Naive thymus-derived CD8-positive, alpha-beta T cell (primary cell): ENCODE measurements at regions not wholly inside any gene's neighbourhood (a gene's known extent, or its start where the extent isn't known, plus 50 kb on each side); places are given as distances from the start of the nearest gene placed in this dataset.
"Not testable (repeated sequence)": the region's sequence is repeated elsewhere in the genome, so short reads cannot be mapped to it uniquely, and the experiment has no call there.

Source experiments
- ATAC-seq, 2 donors: fragments of 150-1000 bp; cut with Tn5 transposase in 1 of 2; sonication (Bioruptor Pico), chemical (Tn5 transposase) in 1 of 2; 1 replicate in 1 of 2; 2 replicates in 1 of 2; pipeline ENCODE4 v1.10.0; 2021; ENCODE audit warnings: mild to moderate bottlenecking in 2 of 2, moderate library complexity in 2 of 2
- POLR2A ChIA-PET: fragments of 350-600 bp; sonication (Branson Sonifier 250); formaldehyde crosslinking; loops from one replicate; lab custom pipeline; 2021; ENCODE audit warnings: antibody characterized with exemption; lab: Charles Lee
- DNase-seq, 10 donors: peaks; one replicate each; pipeline versions ENCODE4 v3.0.0 to v3.0.0-alpha.2; 2020 to 2022
- H3K27ac Mint-ChIP-seq, 10 donors: one replicate each; pipeline ENCODE4 v1.8.0; 2020 to 2022; ENCODE audit warnings: mild to moderate bottlenecking in 10 of 10, mixed read lengths in 10 of 10, moderate library complexity in 4 of 10, inconsistent platforms in 1 of 10
- H3K27me3 Mint-ChIP-seq, 5 donors: one replicate each; pipeline ENCODE4 v1.8.0; 2021 to 2022; ENCODE audit warnings: mixed read lengths in 5 of 5
- H3K36me3 Mint-ChIP-seq, 3 donors: one replicate each; pipeline ENCODE4 v1.8.0; 2020 to 2022; ENCODE audit warnings: mixed read lengths in 3 of 3, mild to moderate bottlenecking in 2 of 3, inconsistent platforms in 1 of 3
- H3K4me1 Mint-ChIP-seq, 4 donors: one replicate each; pipeline ENCODE4 v1.8.0; 2021 to 2022; ENCODE audit warnings: mixed read lengths in 4 of 4
- H3K4me3 Mint-ChIP-seq, 10 donors: one replicate each; pipeline ENCODE4 v1.8.0; 2020 to 2022; ENCODE audit warnings: mild to moderate bottlenecking in 10 of 10, mixed read lengths in 10 of 10, moderate library complexity in 6 of 10, inconsistent platforms in 1 of 10
- H3K9me3 Mint-ChIP-seq, 9 donors: one replicate each; pipeline ENCODE4 v1.8.0; 2020 to 2022; ENCODE audit warnings: mixed read lengths in 9 of 9, mild to moderate bottlenecking in 3 of 9, inconsistent platforms in 1 of 9, moderate library complexity in 1 of 9

DNA sequence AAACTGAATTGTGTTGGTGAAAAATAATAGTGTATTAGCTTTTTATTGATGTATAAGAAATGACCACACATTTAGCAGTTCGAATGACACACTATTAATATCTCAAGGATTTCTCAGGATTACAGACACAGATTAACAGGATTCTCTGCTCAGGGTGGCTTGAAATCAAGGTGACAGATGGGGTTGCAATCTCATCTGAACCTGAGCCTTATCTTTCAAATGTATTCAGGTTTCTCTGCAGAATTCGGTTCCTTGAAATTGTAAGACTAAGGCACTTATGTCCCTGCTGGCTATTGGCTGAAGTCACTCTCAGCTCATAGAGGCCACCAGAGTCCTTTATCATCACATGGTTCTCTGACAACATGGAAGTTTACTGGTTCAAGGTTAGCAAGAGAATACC lies 1780.1 kb downstream of the ARAP2 start:
- no peaks in the 10 kb centered on the region for H3K27me3 Mint-ChIP-seq
- POLR2A ChIA-PET = no interaction called here
- no peak for ATAC-seq
- no peaks in the 10 kb centered on the region for H3K4me1 Mint-ChIP-seq
- peaks cover 0 to 15% (median 4%) of the 10 kb centered on the region in 9 donors for H3K9me3 Mint-ChIP-seq
- no peaks in the 10 kb centered on the region for H3K36me3 Mint-ChIP-seq
- no peak overlapping the region for H3K27ac Mint-ChIP-seq
- DNase-seq = no peak
- H3K4me3 Mint-ChIP-seq = no peak overlapping the region

DNA sequence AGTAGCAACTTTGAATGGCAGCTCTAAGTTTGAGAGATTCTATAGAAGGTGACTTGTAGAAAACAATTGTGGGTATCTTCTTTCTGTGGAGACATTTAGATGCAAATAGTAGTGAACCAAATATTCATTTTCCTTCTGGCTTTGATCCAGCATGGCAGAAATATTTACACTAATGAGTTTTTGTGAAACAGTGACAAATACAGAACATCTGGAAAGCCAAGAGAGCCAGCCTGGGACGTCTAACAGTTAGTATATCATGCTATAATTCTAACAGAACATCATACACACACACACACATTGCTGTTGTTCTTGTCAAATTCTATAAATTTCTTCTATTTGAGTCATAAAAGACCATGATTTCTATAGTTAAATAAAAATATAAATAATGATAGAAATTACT lies 1777.9 kb downstream of the ARAP2 start:
- no peaks in the 10 kb centered on the region for H3K27me3 Mint-ChIP-seq
- H3K4me3 Mint-ChIP-seq = no peak overlapping the region
- no peaks in the 10 kb centered on the region for H3K4me1 Mint-ChIP-seq
- H3K36me3 Mint-ChIP-seq = no peaks in the 10 kb centered on the region
- no peak overlapping the region for H3K27ac Mint-ChIP-seq
- POLR2A ChIA-PET = no interaction called here
- peaks cover 0 to 16% (median 2%) of the 10 kb centered on the region in 9 donors for H3K9me3 Mint-ChIP-seq
- ATAC-seq (no peak), DNase-seq (no peak)

GRCh38 chr4:34469516-34469915 lies 1774.8 kb downstream of the ARAP2 start:
- POLR2A ChIA-PET = no interaction called here
- no peaks in the 10 kb centered on the region for H3K36me3 Mint-ChIP-seq
- no peak overlapping the region for H3K4me3 Mint-ChIP-seq
- peaks cover 0 to 16% (median 3%) of the 10 kb centered on the region in 9 donors for H3K9me3 Mint-ChIP-seq
- no peaks in the 10 kb centered on the region for H3K4me1 Mint-ChIP-seq
- no peaks in the 10 kb centered on the region for H3K27me3 Mint-ChIP-seq
- DNase-seq (no peak), ATAC-seq (no peak)
- H3K27ac Mint-ChIP-seq = no peak overlapping the region

- Mint-ChIP-seq H3K36me3 (no peaks in the 10 kb centered on the region), H3K27ac (no peak overlapping the region), H3K9me3 (peaks cover 0 to 10% (median 3%) of the 10 kb centered on the region in 9 donors), H3K4me3 (no peak overlapping the region), H3K27me3 (no peaks in the 10 kb centered on the region), H3K4me1 (no peaks in the 10 kb centered on the region)
- DNase-seq = no peak
- no peak for ATAC-seq
- POLR2A ChIA-PET = no interaction called here
These were observed 1759.1 kb downstream of the ARAP2 start for GRCh38 chr4:34485252-34485651.

DNA sequence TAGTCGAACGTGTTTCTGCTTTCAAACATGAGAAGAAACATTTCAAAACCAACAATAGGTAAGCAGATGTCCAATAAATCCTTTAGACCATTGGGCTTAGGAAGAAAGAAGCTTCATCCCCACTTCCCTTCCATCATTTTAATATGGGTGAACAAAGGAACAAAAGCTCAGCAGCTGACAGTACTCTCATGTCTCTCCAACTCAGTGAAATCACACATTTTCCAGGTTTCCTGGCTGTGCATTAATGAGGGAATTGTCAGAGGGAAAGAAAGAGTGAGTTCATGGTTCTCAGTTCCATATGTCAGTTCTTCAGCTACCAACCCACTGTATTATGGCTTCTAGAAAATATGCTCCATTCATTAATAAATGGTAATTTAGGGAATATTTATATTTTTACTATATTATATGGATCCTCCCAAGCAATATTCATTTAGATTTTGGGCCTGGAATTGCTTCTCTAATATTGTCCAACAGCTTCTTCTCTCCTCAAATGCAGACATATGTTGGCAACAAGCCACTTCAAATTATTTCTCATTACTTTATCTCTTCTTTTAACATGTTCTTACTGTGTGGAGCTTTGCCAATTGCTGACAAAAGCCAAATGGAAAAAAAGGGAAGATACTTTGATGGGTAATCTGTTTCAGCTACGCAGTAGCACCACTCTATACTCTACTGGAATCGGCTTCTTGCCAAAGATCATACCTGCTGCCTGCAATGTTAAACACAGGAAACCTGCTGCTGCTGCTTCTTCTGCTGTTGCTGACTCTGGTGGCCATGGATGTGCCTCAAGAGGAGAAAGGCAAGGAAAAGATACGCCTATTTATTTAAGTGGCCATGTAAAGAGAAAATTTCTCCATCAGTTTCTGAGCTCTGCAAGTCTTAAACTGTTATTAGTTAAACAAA lies 1757.6 kb downstream of the ARAP2 start:
- no peak for DNase-seq
- no peak for ATAC-seq
- no peaks in the 10 kb centered on the region for H3K27me3 Mint-ChIP-seq
- H3K9me3 Mint-ChIP-seq = peaks cover 0 to 10% (median 3%) of the 10 kb centered on the region in 9 donors
- no peak overlapping the region for H3K4me3 Mint-ChIP-seq
- H3K27ac Mint-ChIP-seq = no peak overlapping the region
- no peaks in the 10 kb centered on the region for H3K4me1 Mint-ChIP-seq
- no peaks in the 10 kb centered on the region for H3K36me3 Mint-ChIP-seq
- POLR2A ChIA-PET = no interaction called here

DNA sequence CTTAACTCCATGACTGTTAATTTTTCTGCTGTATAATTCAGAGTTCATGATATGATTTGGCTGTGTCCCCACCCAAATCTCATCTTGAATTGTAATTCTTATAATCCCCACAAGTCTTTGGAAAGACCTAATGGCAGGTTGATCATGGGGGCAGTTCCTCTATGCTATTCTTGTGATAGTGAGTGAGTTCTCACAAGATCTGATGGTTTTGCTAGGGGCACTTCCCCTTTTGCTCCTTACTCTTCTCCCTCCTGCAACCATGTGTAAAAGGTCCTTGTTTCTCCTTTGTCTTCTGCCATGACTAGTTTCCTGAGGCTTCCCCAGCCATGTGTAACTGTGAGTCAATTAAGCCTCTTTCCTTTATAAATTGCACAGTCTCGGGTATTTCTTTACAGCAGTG lies 1751.9 kb downstream of the ARAP2 start:
- POLR2A ChIA-PET = no interaction called here

DNA sequence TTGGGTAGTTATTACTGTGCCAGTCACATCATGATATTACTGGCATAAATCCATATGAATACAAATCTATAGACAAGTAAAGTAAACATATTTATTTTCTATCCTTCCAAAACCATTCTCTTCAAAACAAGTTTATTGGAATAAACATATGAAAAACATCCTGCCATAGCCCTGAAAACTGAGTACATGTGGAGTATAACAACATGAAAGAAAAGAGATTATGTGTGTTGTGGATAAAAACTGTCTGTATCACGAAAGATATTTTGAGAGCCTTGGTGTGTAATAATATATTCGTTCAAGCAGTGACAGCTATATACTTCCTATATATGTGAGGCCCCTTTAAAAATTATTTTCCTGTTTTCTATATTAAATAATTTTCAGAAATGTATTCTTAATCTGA lies 1742.2 kb downstream of the ARAP2 start:
- no peak for ATAC-seq

More for the DNA sequence above, 1751.9 kb downstream of the ARAP2 start:
- DNase-seq (no peak), ATAC-seq (no peak)
- H3K27ac Mint-ChIP-seq = no peak overlapping the region
- no peaks in the 10 kb centered on the region for H3K27me3 Mint-ChIP-seq
- H3K4me1 Mint-ChIP-seq = no peaks in the 10 kb centered on the region
- no peaks in the 10 kb centered on the region for H3K36me3 Mint-ChIP-seq
- H3K9me3 Mint-ChIP-seq = peaks cover 0 to 25% (median 5%) of the 10 kb centered on the region in 9 donors
- no peak overlapping the region for H3K4me3 Mint-ChIP-seq

DNA sequence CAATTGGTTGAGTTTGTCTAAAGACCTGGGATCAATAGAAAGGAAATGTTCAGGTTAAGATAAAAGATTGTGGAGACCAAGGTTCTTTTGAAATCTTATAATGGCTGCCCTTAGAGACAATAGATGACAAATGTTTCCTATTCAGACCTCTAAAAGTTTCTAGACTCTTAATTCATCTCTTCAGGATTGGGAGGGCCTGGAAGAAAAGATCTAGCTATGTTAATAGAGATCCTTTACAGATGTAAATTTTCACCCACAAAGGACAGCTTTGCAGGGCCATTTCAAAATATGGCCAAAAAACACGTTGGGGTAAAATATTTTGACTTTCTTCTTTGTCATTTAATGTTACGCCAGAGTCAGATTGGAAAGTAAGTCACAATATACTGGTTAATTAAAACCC lies 1739.6 kb downstream of the ARAP2 start:
- H3K27ac Mint-ChIP-seq, DNase-seq, H3K4me1 Mint-ChIP-seq, H3K27me3 Mint-ChIP-seq, H3K36me3 Mint-ChIP-seq, H3K4me3 Mint-ChIP-seq, ATAC-seq, POLR2A ChIA-PET: not testable (repeated sequence)
- H3K9me3 Mint-ChIP-seq = peaks cover 0 to 14% (median 7%) of the 10 kb centered on the region in 9 donors

More for the DNA sequence above, 1742.2 kb downstream of the ARAP2 start:
- H3K4me3 Mint-ChIP-seq = no peak overlapping the region
- no peaks in the 10 kb centered on the region for H3K27me3 Mint-ChIP-seq
- POLR2A ChIA-PET = no interaction called here
- H3K27ac Mint-ChIP-seq = no peak overlapping the region
- DNase-seq = no peak
- H3K36me3 Mint-ChIP-seq = no peaks in the 10 kb centered on the region
- H3K4me1 Mint-ChIP-seq = no peaks in the 10 kb centered on the region
- peaks cover 0 to 10% (median 3%) of the 10 kb centered on the region in 9 donors for H3K9me3 Mint-ChIP-seq

DNA sequence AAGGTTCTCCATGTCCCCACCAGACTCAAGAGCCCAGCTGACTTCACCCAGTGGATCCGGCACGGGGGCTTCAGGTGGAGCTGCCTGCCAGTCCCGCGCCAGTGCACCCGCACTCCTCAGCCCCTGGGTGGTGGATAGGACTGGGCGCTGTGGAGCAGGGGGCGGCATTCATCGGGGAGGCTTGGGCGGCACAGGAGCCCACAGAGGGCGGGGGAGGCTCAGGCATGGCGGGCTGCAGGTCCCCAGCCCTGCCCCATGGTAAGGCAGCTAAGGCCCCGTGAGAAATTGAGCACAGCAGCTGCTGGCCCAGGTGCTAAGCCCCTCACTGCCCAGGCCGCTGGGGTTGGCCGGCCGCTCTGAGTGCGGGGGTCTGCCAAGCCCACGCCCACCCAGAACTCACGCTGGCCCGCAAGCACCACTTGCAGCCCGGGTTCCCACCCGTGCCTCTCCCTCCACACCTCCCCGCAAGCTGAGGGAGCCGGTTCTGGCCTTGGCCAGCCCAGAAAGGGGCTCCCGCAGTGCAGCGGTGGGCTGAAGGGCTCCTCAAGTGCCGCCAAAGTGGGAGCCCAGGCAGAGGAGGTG lies 1737.7 kb downstream of the ARAP2 start:
- POLR2A ChIA-PET, H3K4me1 Mint-ChIP-seq, H3K4me3 Mint-ChIP-seq, H3K27ac Mint-ChIP-seq, DNase-seq, H3K36me3 Mint-ChIP-seq, H3K27me3 Mint-ChIP-seq, ATAC-seq: not testable (repeated sequence)
- peaks cover 0 to 14% (median 5%) of the 10 kb centered on the region in 9 donors for H3K9me3 Mint-ChIP-seq

DNA sequence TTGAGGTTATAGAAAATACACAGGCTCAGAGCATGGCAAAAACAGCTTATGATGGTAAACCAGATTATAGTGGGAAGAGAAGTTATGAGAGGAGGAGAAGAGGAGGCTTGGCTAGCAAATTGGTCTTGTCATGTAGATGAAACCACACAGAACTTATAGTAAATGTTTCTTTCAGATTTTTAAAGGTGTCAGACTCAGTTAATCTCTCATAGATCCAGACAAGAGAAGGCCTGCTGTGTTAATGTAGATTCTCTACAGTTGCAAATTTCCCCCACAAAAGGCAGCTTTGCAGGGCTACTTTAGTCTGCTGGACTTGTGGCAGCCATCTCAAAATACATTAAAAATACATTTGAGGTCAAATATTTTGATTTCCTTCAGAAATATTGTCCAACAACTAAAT lies 1731.7 kb downstream of the ARAP2 start:
- H3K36me3 Mint-ChIP-seq = no peaks in the 10 kb centered on the region
- POLR2A ChIA-PET = no interaction called here
- ATAC-seq = no peak

GRCh38 chr4:34516524-34516923 lies 1727.8 kb downstream of the ARAP2 start:
- Mint-ChIP-seq H3K27me3 (no peaks in the 10 kb centered on the region), H3K9me3 (peaks cover 0 to 22% (median 8%) of the 10 kb centered on the region in 9 donors), H3K36me3 (no peaks in the 10 kb centered on the region), H3K27ac (no peak overlapping the region), H3K4me1 (no peaks in the 10 kb centered on the region), H3K4me3 (no peak overlapping the region)
- DNase-seq (no peak), ATAC-seq (no peak)
- POLR2A ChIA-PET = no interaction called here

More for the DNA sequence above, 1731.7 kb downstream of the ARAP2 start:
- DNase-seq = no peak
- H3K27me3 Mint-ChIP-seq = no peaks in the 10 kb centered on the region
- H3K9me3 Mint-ChIP-seq = peaks cover 0 to 32% (median 8%) of the 10 kb centered on the region in 9 donors
- no peak overlapping the region for H3K4me3 Mint-ChIP-seq
- H3K27ac Mint-ChIP-seq = no peak overlapping the region
- H3K4me1 Mint-ChIP-seq = no peaks in the 10 kb centered on the region

GRCh38 chr4:34534916-34535315 lies 1709.4 kb downstream of the ARAP2 start:
- H3K27ac Mint-ChIP-seq = no peak overlapping the region
- POLR2A ChIA-PET = no interaction called here
- no peak overlapping the region for H3K4me3 Mint-ChIP-seq
- no peaks in the 10 kb centered on the region for H3K36me3 Mint-ChIP-seq
- peaks cover 0 to 20% (median 2%) of the 10 kb centered on the region in 9 donors for H3K9me3 Mint-ChIP-seq
- DNase-seq (no peak), ATAC-seq (no peak)
- no peaks in the 10 kb centered on the region for H3K27me3 Mint-ChIP-seq
- no peaks in the 10 kb centered on the region for H3K4me1 Mint-ChIP-seq

DNA sequence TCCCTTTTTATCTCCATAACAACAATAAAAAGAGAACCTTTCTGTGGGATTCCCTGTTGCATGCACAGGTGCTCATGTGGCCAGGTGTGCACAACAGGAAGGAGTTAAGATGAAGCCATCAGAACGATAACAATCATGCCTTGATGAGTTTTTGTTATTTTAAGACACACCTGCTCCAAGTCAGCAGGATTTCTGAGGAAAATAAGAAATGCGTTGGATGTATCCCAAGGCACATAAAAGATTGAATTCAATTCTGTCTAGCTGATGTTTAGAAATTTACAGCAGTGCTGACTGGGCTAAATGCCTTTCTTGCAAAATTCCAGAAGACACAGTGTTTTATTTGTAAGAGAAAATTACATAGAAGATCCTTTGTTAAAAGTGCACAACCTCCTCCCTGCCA lies 1678.2 kb downstream of the ARAP2 start:
- no peak for ATAC-seq
- Mint-ChIP-seq H3K4me1 (no peaks in the 10 kb centered on the region), H3K4me3 (no peak overlapping the region), H3K27ac (no peak overlapping the region), H3K9me3 (peaks cover 0 to 9% (median 2%) of the 10 kb centered on the region in 9 donors), H3K27me3 (no peaks in the 10 kb centered on the region), H3K36me3 (no peaks in the 10 kb centered on the region)
- DNase-seq = no peak
- POLR2A ChIA-PET = no interaction called here
